Sigmoid colon (tissue), 3 donors: ENCODE measurements at regions not wholly inside any gene's neighbourhood (a gene's known extent, or its start where the extent isn't known, plus 50 kb on each side); places are given as distances from the start of the nearest gene placed in this dataset.

Experiments
- CTCF ChIP-seq, 4 experiments: fragments of 450-650 bp in 3 of 4; fragments of 200-600 bp in 1 of 4; IDR thresholded peaks; one replicate each; pipeline ENCODE4 v1.5.1; 2016 to 2019; ENCODE audit warnings: antibody characterized with exemption in 4 of 4, mild to moderate bottlenecking in 3 of 4, moderate library complexity in 2 of 4
- POLR2A ChIP-seq, 2 donors: fragments of 450-650 bp; IDR thresholded peaks; one replicate each; pipeline ENCODE4 v1.6.1; 2016; ENCODE audit warnings: antibody characterized with exemption in 2 of 2, mild to moderate bottlenecking in 2 of 2, moderate library complexity in 2 of 2

DNA sequence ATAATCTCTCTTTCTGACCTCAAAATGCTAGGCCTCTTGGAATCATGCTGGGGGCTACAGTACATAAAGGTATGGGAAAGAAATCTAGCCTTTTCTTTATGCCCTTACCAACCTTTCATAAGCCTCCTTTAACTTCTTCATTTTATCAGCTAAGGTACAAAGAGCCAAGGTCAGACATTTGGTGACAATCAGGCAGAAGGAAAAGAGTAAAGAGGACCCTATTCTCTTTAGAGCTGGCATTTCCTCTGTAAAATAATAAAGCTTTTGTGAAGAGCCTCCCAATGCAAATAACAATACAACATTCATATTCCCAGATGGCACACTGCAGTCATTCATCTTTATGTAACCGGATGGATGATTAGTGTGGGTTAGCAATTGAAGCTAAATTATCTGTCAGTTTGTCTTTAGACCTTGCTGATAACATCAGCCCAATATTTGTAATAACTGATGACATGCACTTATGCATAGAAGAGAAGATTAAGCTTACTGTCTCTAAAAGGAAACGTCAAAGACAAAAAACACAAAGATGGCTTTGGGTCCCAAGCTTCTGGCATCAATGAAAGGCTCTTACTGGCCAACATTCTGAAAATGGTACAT is 163.1 kb downstream of the IBTK start:
- TF ChIP-seq POLR2A (IDR thresholded peaks at IDR 0.05) (no peak), CTCF (IDR thresholded peaks at IDR 0.05) (no peak)
